Astrocyte of the cerebellum (primary cell): ENCODE measurements at regions not wholly inside any gene's neighbourhood (a gene's known extent, or its start where the extent isn't known, plus 50 kb on each side); places are given as distances from the start of the nearest gene placed in this dataset.

ENCODE experiments used
- DNase-seq: peaks from one replicate; pipeline ENCODE4 v3.0.0-alpha.2; 2011; ENCODE audit warnings: low read depth
- H3K4me3 ChIP-seq: 2 replicates; pipeline ENCODE4 v1.5.1; 2011; ENCODE audit warnings: mild to moderate bottlenecking, low read depth, low read length, moderate library complexity
- CTCF ChIP-seq: IDR thresholded peaks from 2 replicates; pipeline ENCODE4 v1.5.1; 2012; ENCODE audit warnings: low read length, low read depth, moderate library complexity, mild to moderate bottlenecking; ENCODE audit errors: missing control alignments
- in situ Hi-C: cut with HindIII; loops from 2 replicates; pipeline ENCODE4 v1.10.0; 2017; ENCODE audit warnings: low sequenced_read_pairs

- no peak for DNase-seq
- in situ Hi-C loops: no loop called here
- no peak overlapping the region for H3K4me3 ChIP-seq
- TF ChIP-seq CTCF: no peak
Observed at GRCh38 chr18:41021089-41021488, 933.9 kb upstream of the PIK3C3 start.

- in situ Hi-C loops: no loop called here
- no peak overlapping the region for H3K4me3 ChIP-seq
- DNase-seq: no peak
- no peak for TF ChIP-seq CTCF
Observed at GRCh38 chr18:41012194-41012593, 942.8 kb upstream of the PIK3C3 start.

- TF ChIP-seq CTCF: no peak
- DNase-seq: no peak
- H3K4me3 ChIP-seq: no peak overlapping the region
- in situ Hi-C loops: no loop called here
Observed at GRCh38 chr18:41009926-41010325, 945.1 kb upstream of the PIK3C3 start.

- no peak for TF ChIP-seq CTCF
- in situ Hi-C loops: no loop called here
- H3K4me3 ChIP-seq: no peak overlapping the region
- DNase-seq: no peak
Observed at GRCh38 chr18:41004324-41004723, 950.7 kb upstream of the PIK3C3 start.

- in situ Hi-C loops: no loop called here
- no peak overlapping the region for H3K4me3 ChIP-seq
- no peak for TF ChIP-seq CTCF
- DNase-seq: no peak
Observed at GRCh38 chr18:40995529-40995928, 959.5 kb upstream of the PIK3C3 start.

- in situ Hi-C loops: no loop called here
- H3K4me3 ChIP-seq: no peak overlapping the region
- no peak for TF ChIP-seq CTCF
- no peak for DNase-seq
Observed at GRCh38 chr18:40993363-40993762, 961.7 kb upstream of the PIK3C3 start.

- in situ Hi-C loops: no loop called here
- no peak for DNase-seq
- no peak for TF ChIP-seq CTCF
- H3K4me3 ChIP-seq: no peak overlapping the region
Observed at GRCh38 chr18:40987581-40987980, 967.5 kb upstream of the PIK3C3 start.
